Glomerular visceral epithelial cell (primary cell): ENCODE measurements at regions not wholly inside any gene's neighbourhood (a gene's known extent, or its start where the extent isn't known, plus 50 kb on each side); places are given as distances from the start of the nearest gene placed in this dataset.
A peak's percentile ranks its signal among the peaks of the same experiment; 100 is the strongest.

Experiments used
- DNase-seq: peaks from one replicate; pipeline ENCODE4 v3.0.0-alpha.2; 2016; ENCODE audit errors: extremely low spot score

DNA sequence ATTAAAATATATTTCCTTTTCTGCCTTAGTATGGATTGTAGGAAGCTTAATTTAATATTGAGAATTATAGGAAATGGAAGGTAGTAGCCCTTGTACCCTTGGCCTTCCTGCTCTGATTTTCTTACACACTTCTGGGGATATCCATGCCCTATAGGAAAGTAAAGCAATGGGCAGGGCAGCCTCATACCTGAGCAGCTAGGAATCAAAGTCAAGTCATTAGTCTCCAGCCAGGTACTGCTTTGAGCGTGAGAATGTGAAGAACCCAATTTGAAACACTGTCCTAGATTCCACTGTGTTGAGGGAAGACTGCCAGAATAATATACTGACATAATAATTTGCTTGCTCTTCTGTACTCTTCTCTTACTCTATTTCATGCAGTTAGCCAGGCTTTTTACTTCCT lies 51.0 kb upstream of the L3MBTL3 start:
- DNase-seq = no peak

DNA sequence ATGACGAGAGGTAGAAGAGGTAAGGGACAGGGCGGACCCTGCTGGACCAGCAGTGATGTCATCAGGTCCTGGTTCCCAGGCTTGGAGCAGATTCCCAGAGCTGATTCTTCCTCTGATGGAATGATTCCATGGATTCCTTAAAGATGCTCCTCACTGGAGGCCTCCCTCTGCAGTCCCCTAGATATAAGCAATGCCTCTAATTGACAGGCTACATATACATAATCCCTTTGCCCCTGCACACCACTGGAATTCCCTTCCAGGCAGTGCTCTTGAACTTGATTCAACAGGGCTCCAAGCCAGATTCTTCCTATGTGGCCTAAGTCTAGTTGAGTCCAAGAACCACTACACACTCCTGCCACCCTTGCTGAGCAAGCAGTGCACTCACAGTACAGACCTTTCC lies 52.3 kb upstream of the L3MBTL3 start:
- no peak for DNase-seq

DNA sequence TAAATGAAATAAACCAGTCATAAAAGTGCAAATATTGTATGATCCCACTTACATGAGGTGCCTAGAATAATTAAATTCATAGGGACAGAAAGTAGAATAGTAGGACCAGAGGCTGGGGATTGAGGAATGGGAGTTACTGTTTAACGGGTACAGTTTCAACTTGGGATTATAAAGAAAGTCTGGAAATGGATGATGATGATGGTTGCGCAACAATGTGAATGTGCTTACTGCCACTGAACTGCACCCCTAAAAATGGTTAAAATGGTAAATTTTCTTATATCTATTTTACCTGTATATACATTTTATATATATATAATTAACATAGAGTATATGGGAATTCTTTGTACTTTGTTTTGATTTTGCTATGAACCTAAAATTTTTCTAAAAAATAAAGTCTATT lies 53.3 kb upstream of the L3MBTL3 start:
- DNase-seq = no peak

DNA sequence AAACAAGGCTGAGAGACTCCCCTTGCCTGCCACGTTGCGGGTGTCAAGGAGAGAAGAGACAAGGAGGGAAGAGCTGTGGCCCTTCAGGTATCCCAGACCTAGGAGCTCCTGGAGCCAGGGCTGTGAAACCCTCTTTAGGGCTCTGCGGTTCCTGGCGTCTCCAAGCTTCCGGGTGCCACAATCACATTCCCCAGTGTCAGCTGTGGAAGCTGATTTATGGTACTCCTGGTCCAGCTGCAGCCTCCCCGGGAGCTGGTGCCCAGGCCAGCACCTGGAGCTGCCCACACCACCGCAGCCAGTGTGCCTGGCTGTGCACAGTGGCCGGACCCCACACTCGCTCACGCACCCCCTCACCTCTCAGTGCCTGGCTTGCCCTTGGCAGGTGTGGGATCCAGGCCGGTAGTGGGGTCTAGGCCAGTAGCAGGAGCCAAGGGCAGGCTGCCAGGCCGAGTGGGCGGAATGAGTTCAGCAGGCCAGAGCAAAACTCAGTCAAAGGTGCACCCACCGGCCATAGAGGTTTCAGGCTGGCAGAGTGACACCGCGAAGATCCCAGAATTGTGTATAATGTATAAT lies 58.9 kb upstream of the L3MBTL3 start:
- no peak for DNase-seq

DNA sequence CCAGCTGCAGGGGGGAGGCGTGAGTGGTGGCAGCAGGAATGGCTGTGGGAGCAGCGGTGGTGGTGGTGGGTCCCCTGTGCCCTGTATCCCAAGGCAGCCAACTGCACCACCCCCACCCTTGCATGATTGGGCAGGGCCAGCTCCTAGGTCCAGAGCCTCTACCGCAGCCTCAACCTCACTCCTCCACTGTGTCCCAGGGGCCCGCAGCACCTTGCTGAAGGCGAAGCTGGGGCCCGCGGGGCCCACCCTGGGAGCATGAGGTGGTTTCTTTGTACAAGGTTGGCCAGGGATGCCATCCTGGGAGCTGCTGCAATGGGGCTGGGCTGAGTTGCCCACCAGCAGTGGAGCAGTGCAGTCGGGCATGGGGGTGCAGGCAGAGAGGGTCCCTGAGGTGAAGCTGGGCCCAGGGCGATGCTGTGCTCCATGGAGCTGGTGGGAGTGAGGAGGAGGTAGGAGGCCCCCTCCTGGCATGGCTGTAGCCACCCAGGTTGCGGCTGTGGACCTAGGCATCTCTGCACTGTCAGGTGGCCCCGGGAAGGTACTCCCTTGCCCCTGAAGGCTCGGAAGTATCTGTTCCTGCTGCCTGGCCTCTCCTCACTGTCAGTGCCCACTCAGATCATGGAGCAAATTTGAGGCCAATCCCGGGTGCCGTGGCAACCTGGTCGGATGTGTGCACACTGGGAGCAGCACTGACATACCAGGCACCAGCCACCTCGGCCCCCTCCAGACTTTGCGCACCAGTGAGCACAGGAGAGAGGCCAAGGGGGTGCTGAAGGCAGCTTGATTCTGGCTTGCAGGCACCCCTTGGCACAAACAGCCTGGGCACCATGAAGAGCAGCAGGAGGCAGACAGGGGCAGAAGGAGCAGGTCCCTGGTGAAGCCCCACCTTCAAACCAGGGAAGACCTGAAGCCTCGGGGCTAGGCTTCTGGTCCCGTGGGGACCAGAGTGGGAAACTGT lies 60.2 kb upstream of the L3MBTL3 start:
- no peak for DNase-seq

DNA sequence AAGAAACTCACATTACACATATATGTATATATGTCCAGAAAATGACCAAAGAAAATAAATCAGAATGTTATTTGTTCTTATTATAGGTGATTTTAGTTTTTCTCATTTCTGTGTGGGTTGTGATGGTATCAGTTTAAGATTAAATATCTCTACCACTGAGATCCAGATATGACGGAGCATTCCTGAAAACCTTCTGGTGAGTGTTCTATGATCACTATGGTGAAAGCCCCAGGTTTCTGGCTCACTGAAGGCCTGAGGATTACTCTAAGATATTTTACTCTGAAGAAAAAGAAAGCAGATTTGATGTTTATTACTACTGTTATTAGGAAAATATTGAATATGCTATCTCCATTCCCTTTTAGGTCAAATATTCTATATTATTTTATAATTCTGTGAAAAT lies 62.8 kb upstream of the L3MBTL3 start:
- DNase-seq = no peak

DNA sequence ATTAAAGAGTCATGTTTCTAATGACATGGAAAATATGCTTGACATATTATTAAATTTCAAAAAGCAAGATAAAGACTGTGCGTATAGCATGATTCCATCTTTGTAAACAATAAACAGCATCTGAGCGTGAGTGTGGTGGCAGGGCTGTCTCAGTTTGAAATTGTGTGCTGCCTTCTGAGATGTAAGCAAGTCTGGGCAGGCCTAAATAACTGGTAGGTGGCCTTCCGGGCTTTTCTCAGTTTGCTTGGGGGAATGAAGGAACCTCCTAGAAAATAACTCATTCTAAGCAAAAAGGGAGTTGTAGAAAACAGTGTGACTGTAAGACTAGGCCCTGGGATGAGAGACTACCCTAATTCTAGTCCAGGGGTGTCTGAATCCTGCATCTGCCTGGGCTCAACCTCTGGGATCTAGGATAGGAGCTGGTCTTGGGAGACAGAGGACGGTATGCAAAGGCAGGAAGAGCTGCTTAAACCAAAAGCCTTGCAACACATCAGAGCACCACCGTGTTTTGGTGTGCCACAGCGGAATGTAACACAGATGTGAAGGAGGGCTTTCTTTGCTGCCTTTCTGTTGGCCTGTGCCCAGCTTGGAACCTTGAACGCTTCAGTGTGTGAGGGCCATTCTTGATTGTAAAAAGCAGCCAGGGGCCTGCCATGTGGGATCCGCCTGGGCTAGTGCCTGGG lies 63.5 kb upstream of the L3MBTL3 start:
- no peak for DNase-seq

DNA sequence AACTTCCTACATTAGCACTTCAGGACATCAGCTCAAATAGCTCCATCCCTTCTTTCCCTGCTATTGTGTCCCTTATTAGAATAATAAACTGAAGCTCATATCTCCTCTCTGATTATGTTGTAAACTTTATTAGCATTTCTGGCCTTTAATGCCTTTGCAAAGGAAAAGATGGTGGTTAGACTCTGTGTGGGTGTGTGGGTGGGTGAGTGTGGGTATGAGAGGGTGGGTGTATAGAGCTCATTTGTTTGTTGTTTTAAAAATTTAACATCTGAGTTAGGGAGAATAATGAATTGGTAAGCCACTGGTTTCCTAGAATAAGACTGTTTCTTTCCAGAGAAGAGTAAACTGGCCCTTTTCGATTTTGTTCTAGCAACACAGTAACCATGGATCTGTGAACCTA lies 70.6 kb upstream of the L3MBTL3 start:
- DNase-seq = no peak

DNA sequence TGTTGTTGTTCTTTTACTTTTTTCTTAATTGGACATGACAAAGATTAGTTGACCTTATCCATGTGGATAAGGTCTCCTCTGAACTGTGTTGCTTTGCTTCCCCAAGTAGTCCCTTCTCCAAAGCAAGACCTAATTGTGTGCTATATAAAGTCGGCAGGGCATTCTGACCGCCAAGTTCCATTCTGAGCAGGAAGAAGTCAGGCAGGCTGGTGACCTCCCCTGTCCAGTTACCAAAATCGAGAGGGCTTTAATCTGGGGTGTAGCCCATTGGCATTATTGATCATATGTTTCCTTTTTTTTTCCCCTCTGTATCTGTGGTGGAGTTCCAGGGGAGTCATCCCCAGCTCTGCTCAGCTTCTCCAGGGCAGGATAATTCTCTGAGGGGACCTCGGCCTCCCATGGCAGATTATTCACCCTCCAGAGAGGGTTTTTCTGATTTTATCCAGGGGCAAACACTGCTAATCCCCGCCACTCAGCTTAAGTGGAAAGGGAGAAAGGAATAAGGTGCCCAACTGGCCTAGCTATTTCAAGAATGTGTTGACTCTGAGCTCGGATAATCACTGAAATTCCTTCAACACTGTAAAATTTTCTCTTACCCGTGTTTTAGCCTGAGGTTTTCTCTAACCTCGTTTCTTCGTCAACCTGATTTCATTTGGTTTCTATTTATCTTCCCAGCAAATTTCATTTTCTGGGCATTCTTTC lies 71.8 kb upstream of the L3MBTL3 start:
- DNase-seq = no peak

DNA sequence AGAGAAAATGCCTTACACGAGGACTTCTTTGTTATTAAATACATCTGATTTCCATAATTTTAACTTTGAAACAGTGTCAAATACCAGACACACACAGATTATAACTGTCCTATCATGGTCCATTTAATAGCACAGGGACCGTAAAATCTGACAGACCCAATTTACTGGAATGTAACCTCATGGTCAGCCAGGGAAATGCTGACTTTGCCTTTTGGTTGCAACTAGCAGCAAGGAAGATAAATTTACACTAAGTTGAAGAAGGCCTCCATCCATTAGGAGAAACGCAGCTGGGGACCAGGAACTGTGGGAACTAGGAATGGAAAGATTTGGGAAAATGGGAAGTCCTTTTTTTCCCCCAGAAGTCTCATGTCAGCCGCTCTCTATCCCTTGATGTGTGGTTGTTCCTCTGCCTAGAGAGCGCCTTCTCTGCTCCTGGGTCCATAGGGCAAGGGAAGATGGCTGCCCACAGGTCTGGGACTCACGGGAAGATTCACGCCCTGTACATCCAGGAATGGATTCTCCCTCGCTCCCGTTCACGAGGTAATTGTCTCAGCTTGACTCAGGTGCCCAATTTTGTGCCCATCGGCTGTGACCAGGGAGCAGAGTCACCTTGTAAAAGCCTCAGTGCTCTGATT lies 74.6 kb upstream of the L3MBTL3 start:
- no peak for DNase-seq

DNA sequence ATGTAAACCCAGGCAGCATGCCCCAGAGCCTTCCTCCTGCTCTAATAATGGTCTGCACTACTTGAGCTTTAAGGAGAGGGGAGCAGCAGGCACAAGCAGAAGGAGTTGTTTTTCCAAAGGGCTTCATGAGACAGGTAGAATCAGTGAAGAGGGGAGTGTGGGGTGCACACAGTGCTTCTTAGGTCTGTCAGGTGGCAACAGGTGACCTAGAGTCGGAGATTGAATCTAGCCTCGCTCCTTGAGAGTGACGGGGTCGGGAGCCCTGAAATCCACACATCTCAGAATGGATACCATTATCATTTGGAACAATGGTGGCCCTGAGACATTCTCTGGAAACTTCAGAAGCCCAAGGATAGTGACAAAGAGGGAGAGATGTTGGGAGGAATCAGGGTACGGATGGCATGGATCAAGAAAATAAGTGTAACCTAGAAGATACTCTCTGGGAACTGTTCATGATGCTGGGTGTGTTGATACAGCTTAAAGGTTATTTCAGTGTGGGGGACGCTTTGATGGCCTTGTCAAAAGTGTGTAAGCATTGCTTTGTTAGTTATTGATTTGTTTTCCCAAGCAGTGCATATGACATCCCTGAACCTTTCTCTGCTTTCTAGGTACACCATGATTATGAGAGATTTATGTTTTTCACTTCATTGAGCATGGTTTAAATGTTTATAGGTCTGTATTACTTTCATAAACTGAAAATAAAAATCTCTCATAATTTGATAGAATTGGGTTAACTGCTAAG lies 77.8 kb upstream of the L3MBTL3 start:
- no peak for DNase-seq

DNA sequence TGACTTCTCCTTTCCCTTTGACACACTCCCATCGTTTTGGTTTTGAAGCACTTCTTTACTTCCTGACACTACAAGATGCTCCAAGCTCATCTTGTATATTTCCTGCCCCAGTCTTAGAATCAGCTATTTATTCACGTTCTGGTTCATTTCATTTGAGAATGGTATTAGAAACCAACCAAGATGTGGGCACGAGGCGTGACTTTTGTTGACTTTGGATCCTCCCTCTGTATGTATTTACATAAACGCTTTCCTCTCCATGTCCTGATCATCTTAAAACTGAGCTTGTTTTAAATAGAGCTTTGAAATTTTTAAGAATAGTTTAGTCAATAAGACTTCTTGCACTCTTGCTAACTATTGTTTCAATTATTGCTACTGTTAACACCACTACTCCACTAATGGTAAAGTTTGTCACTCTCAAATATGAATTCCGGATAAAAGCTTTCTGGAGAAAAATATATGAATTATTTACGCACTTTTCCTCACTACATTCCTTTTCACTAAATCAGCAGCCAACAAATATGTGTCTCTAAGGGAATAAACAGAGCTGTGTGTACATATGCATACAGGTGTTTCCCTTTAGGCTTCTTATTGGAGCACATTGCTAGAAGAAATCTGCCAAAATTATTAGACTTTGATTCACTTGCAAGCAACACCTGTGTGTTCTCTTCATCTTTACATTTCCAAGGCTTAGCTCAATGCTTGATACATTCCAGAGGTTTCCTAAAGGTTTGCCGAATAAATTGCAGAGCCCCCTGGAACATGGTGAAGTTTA lies 77.3 kb upstream of the TMEM244 start:
- DNase-seq = no peak

DNA sequence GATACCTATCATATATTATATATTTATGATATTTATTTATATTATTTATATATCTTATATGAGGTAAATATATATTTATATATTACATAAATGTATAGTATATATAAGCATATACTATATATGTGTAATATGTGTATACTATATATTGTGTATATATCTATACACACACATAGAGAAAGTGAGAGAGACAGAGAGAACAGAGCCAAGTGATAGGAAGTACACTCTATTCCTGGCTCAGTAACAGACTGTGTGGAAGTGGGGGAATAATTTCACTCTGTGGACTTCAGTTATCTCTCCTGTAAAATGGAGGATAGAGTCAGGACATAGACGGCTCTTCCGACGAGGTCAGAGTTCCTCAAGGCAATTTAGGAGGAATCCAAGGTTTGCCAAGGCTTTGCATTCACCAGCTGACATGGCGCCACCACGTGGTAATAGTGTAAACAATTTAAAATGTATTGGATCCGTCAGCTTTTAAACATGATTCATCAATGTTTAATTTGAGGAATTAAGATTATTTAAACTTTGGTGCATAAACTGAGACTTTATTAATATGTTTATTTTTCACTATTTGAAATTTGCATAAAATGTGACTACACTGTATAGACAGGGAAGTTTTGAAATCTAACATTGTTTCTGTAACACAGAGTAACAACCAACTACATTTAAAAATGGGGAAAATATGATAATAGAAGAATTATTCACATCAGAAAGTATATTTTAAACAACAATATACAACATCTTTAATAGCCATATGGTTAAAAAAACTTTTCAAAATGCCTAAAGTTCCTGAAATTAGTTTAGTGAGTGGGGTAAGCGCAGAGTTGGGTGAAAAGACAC lies 75.4 kb upstream of the TMEM244 start:
- peak; percentile 63 for DNase-seq

DNA sequence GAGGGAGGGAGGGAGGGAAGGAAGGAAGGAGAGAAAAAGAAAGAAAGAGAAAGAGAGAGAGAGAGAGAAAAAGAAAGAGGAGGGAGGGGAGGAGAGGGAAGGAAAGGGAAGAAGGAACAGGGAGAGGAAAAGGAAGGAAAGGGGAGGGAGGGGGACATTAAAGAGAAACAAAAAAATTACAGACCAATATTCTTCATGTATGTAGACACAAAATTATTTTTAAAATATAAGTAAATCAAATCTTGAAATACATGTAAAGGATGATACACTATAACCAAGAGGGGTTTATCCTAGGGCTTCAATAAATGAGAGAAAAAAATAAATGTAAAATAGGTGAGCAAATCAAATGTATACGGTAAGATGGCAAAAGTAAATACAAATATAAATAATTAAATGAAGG lies 71.2 kb upstream of the TMEM244 start:
- no peak for DNase-seq

DNA sequence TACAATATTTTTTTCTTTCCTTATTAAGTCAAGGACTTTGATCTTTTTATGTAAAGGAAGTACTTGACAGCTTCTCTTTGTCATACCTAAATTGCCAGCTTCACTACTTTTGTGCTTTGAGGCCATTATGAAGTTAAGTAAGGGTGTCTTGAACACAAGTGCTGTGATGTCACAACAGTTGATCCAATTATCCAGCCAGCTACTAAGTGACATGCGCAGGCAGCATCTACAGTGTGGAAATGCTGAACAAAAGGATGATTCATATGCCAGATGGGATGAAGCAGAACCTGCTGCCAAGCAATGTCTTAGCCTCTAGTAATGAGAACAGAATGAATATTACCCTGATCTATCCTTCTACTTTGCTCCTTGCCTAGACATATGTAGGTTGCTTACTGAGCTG lies 68.3 kb upstream of the TMEM244 start:
- DNase-seq = peak; percentile 8

DNA sequence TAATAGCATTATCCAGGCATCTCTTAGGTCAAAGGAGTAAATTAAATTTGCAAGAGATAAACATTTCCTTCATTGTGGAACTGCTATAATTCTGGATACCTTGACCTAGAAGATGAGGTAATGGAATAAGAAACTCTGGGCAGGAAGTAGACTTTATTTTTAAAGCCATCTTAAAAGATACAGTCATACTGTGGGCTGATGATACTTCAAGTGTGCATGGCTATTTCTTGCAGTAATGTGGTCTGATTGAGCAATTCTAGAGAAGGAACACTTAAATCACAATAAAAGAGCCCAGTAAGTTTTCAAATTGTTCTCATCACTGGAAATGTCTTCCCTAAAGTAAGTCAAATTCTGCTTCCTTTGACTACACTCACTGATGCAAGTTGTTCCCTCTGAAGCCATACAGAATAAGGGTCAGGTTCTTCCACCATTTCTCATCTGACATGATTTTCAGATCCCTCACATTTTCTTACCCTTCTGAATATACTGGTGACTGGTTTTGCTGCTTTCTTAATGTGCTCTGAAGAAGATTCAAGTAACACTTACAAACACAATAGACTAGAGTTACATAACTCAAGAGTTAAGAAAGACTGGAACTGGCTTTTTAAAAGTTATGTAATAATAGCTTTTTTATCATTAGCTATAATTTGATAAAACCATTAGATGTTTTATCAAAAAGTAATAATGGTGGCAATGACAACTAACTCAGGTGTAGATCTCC lies 62.6 kb upstream of the TMEM244 start:
- peak; percentile 9 for DNase-seq

DNA sequence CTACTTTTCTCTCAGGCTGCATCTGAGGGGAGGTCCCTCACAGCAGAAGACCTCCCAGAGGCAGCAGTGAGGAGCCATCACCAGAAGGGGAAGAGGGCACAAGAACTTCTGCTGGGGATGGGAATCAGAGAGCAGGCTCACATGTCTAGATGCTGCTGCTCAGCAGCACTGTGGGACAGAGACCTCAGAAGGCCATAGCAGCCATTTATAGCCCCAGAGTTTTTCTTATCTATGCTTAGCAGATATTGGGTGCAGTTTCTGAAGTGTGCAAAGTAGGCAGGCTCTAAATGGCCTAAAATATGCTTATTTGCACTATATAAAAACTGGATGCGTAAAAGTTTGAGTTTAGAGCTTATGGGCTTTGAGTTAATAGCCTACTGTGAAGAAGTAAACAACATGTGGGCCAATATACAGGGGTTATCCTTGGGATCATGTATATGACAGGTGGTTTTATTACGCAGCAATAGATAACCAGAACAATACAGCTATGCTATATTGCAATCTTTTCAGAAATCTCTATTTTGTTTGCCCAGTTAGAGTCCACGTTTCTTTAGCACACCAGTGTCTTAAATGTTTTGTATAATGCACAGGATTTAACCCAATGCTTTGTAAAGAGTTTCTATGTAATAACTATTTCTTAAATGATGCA lies 60.2 kb upstream of the TMEM244 start:
- no peak for DNase-seq

DNA sequence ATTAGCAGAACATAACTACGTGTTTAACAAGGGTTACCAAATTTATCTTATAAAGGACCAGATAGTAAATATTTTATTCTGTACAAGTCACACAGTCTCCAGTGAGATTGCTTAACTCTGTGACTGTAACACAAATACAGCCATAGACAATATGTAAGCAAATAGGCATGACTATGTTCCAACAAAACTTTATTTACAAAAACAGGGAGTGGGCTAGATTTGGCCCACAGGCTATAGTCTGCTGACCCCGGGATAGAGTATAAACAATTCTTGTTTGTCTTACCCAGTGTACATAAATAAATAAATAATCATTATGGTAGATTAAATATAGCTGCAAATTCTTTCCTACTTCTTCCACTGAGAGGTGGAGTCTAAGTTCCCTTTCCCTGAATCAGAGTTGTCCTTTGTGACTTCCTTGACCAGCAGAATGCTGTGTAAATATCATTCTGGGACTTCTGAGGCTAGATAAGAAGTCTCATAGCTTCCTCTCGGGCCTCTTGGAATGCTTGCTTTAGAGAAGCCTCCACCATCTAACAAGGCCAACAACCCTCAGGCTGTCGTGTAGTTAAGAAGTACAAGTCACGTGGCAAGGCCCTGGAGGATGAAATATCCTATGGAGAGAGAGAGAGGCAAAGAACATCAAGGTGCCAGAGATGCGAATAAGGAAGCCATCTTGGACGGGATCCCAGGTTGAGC lies 59.1 kb upstream of the TMEM244 start:
- DNase-seq = no peak
